Mucosa of descending colon (tissue), 3 donors: ENCODE measurements at regions not wholly inside any gene's neighbourhood (a gene's known extent, or its start where the extent isn't known, plus 50 kb on each side); places are given as distances from the start of the nearest gene placed in this dataset.

Experiments
- ATAC-seq: fragments of 200-7000 bp; cut with Tn5 transposase; one replicate; pipeline ENCODE4 v1.9.1; 2020; ENCODE audit warnings: mild to moderate bottlenecking, moderate library complexity
- DNase-seq, 3 donors: peaks; one replicate each; pipeline ENCODE4 v3.0.0-alpha.2; 2020
- H3K36me3 ChIP-seq: fragments of 200-600 bp; one replicate; pipeline ENCODE4 v1.8.0; 2021; ENCODE audit warnings: low read depth, mild to moderate bottlenecking
- H3K4me1 ChIP-seq: fragments of 200-600 bp; one replicate; pipeline ENCODE4 v1.8.0; 2021; ENCODE audit warnings: low read depth, mild to moderate bottlenecking
- H3K4me3 ChIP-seq: fragments of 200-600 bp; one replicate; pipeline ENCODE4 v1.8.0; 2021; ENCODE audit warnings: mild to moderate bottlenecking
- H3K9me3 ChIP-seq: fragments of 200-600 bp; one replicate; pipeline ENCODE4 v1.8.0; 2021; ENCODE audit warnings: mild to moderate bottlenecking
- intact Hi-C, 2 donors: fragments of 100-400 bp; cut with DNase I in 1 of 2; cut with micrococcal nuclease in 1 of 2; formaldehyde crosslinking; loops; one replicate each; pipeline versions ENCODE4 v1.11.0 to v1.11.1; 2022; cut with DNase I, micrococcal nuclease
- TF ChIP-seq, protein P1 (sequence below): fragments of 200-600 bp; IDR thresholded peaks from one replicate; pipeline ENCODE4 v1.8.0; 2022; ENCODE audit warnings: antibody characterized with exemption, mild to moderate bottlenecking
- donor health status: DM: no; HTN: no; CAD: no; lungs with moderate emphysema.
- donor health status: DM: no; HTN: no; CAD: no.
- donor health status: DM: no; HTN: yes; CAD: no.

DNA sequence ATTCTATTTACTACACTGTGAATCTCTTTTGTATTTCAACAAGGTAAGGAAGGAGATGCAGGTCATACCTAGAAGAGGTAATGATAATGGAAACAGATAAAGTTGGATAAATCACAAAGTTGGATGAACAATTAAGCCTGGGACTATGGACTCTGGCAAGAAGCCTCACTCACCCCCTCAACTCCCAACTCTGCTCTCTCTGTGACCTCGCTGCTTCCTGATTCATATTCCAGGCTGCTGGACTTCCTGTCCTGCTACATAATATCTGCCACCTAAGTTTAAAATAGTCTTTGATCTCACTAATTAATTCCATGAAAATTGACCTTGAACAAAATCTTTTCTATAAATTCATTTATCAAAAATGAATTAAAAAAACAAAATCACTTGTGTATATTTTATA is 215.3 kb downstream of the CALCRL start:
- H3K4me3 ChIP-seq = no peak overlapping the region
- intact Hi-C loops = no loop called here
- no peaks in the 10 kb centered on the region for H3K9me3 ChIP-seq
- TF ChIP-seq, protein P1, sequence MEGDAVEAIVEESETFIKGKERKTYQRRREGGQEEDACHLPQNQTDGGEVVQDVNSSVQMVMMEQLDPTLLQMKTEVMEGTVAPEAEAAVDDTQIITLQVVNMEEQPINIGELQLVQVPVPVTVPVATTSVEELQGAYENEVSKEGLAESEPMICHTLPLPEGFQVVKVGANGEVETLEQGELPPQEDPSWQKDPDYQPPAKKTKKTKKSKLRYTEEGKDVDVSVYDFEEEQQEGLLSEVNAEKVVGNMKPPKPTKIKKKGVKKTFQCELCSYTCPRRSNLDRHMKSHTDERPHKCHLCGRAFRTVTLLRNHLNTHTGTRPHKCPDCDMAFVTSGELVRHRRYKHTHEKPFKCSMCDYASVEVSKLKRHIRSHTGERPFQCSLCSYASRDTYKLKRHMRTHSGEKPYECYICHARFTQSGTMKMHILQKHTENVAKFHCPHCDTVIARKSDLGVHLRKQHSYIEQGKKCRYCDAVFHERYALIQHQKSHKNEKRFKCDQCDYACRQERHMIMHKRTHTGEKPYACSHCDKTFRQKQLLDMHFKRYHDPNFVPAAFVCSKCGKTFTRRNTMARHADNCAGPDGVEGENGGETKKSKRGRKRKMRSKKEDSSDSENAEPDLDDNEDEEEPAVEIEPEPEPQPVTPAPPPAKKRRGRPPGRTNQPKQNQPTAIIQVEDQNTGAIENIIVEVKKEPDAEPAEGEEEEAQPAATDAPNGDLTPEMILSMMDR = no peak
- ATAC-seq (no peak), DNase-seq (no peak)
- no peaks in the 10 kb centered on the region for H3K36me3 ChIP-seq
- H3K4me1 ChIP-seq = no peaks in the 10 kb centered on the region

DNA sequence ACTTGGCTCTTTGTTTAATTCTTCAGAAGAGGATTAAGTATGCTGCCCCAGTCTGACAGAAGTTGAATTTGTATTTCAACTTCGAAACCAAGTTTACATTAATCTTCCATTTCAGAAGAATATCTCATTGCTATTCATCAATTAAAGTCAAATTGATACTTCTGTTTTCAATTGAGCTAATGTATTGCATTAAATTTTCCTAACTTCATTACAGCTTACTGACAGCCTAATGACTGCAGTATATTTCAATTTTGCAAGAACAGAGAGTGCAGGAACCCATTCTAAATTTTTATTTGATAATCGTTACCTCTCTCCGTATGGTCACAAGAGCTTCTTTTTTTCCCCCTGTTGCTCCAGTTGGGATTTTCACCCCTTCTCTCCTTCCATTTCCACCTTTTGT is 218.0 kb downstream of the CALCRL start:
- no peaks in the 10 kb centered on the region for H3K9me3 ChIP-seq
- intact Hi-C loops = no loop called here
- ATAC-seq (no peak), DNase-seq (no peak)
- TF ChIP-seq, protein P1 = no peak
- H3K4me3 ChIP-seq = no peak overlapping the region
- no peaks in the 10 kb centered on the region for H3K4me1 ChIP-seq
- no peaks in the 10 kb centered on the region for H3K36me3 ChIP-seq

DNA sequence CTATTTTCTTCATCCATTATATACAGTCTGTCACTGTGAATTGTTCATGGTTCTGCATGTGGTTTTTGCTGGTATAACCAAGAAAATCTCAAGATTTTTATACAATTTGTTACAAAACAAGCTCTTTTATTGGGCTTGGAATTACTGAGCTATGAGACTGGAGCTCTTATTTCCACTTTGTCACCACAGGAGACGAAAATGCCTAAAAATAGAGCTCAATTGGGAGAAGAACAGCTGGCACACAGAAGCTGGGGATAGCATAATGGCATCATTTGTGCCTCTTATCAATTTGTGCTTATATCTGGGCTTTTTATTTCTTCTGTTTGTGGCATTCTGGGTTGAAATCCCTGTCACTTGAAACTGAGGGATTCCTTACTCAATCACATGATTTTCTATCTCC is 219.1 kb downstream of the CALCRL start:
- no peak overlapping the region for H3K4me3 ChIP-seq
- no peaks in the 10 kb centered on the region for H3K4me1 ChIP-seq
- no peaks in the 10 kb centered on the region for H3K9me3 ChIP-seq
- H3K36me3 ChIP-seq = no peaks in the 10 kb centered on the region
- DNase-seq (no peak), ATAC-seq (no peak)
- TF ChIP-seq, protein P1 = no peak
- intact Hi-C loops = no loop called here

DNA sequence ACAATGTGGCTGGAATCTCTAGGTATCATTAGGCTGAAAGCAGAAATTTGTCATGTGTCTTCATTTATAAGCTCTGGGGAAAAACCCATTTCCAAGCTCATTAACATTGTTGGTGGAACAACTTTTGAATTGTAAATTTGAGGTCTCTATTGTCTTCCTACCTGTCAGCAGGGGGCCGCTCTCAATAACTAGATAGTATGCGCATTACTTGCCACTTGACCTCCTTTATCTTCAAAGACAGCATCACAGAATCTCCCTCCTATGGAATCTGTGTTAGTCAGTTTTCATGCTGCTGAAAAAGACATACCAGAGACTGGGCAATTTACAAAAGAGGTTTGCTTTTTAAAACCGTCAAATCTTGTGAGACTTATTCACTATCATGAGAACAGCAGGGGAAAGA is 223.1 kb downstream of the CALCRL start:
- intact Hi-C loops = no loop called here
- no peak for ATAC-seq
- Histone ChIP-seq H3K36me3 (no peaks in the 10 kb centered on the region), H3K4me3 (no peak overlapping the region), H3K4me1 (no peaks in the 10 kb centered on the region), H3K9me3 (no peaks in the 10 kb centered on the region)
- no peak for DNase-seq
- TF ChIP-seq, protein P1 = no peak

DNA sequence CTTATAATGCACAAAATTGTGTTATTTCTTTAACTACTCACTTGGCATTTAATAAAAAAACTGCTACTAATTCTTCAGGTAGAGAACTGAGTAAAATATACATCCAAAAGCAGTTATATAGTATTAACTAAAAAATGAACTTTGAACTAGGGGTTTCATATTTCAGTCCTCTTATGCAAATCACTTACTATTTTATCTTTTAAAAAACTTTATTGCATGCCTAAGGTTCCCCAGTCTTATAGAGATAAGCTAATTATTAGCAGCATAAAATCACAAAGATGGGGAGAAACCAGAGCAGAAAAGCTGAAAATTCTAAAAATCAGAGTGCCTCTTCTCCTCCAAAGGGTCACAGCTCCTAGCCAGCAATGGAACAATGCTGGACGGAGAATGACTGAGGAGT is 228.0 kb downstream of the CALCRL start:
- intact Hi-C loops = no loop called here
- H3K4me3 ChIP-seq = no peak overlapping the region
- no peak for DNase-seq

More for the DNA sequence above, 228.0 kb downstream of the CALCRL start:
- no peaks in the 10 kb centered on the region for H3K36me3 ChIP-seq
- TF ChIP-seq, protein P1 = no peak
- H3K9me3 ChIP-seq = no peaks in the 10 kb centered on the region
- no peak for ATAC-seq
- H3K4me1 ChIP-seq = no peaks in the 10 kb centered on the region
